Activated CD8-positive, alpha-beta T cell treated with anti-CD3 and anti-CD28 coated beads for 36 hours (primary cell): ENCODE measurements at regions not wholly inside any gene's neighbourhood (a gene's known extent, or its start where the extent isn't known, plus 50 kb on each side); places are given as distances from the start of the nearest gene placed in this dataset.

ENCODE experiments used
- ATAC-seq: fragments of 200-7000 bp; cut with Tn5 transposase; one replicate; pipeline ENCODE4 v1.10.0; 2021; ENCODE audit warnings: mild to moderate bottlenecking, moderate library complexity
- CTCF ChIA-PET: fragments of 350-600 bp; sonication (Branson Sonifier 250); formaldehyde crosslinking; loops from one replicate; lab custom pipeline; 2021; ENCODE audit warnings: antibody characterized with exemption; lab: Charles Lee
- POLR2A ChIA-PET: fragments of 350-600 bp; sonication (Branson Sonifier 250); formaldehyde crosslinking; loops from one replicate; lab custom pipeline; 2021; ENCODE audit warnings: antibody characterized with exemption; lab: Charles Lee
- DNase-seq: peaks from one replicate; pipeline ENCODE4 v3.0.0-alpha.2; 2020
- H3K27ac Mint-ChIP-seq: one replicate; pipeline ENCODE4 v1.8.0; 2021; ENCODE audit warnings: mild to moderate bottlenecking, mixed read lengths
- H3K27me3 Mint-ChIP-seq: one replicate; pipeline ENCODE4 v1.8.0; 2021; ENCODE audit warnings: mixed read lengths
- H3K36me3 Mint-ChIP-seq: one replicate; pipeline ENCODE4 v1.8.0; 2021; ENCODE audit warnings: low read depth, mixed read lengths
- H3K4me1 Mint-ChIP-seq: one replicate; pipeline ENCODE4 v1.8.0; 2021; ENCODE audit warnings: low read depth, mixed read lengths
- H3K4me3 Mint-ChIP-seq: one replicate; pipeline ENCODE4 v1.8.0; 2021; ENCODE audit warnings: mild to moderate bottlenecking, moderate library complexity, mixed read lengths
- H3K9me3 Mint-ChIP-seq: one replicate; pipeline ENCODE4 v1.8.0; 2021; ENCODE audit warnings: mixed read lengths
- CTCF ChIP-seq: fragments of 200-600 bp; IDR thresholded peaks from one replicate; pipeline ENCODE4 v1.8.0; 2022; ENCODE audit warnings: antibody characterized with exemption, mild to moderate bottlenecking
- intact Hi-C: fragments of 100-400 bp; cut with micrococcal nuclease; formaldehyde crosslinking; loops from one replicate; pipeline ENCODE4 v1.10.0; 2022

GRCh38 chr3:152126260-152126659 lies 142.5 kb upstream of the MBNL1 start:
- Mint-ChIP-seq H3K27me3 (no peaks in the 10 kb centered on the region), H3K27ac (no peak overlapping the region), H3K36me3 (no peaks in the 10 kb centered on the region), H3K4me1 (peaks cover 16% of the 10 kb centered on the region), H3K9me3 (no peaks in the 10 kb centered on the region), H3K4me3 (no peak overlapping the region)
- TF ChIP-seq CTCF, result no peak
- intact Hi-C loops, result loop anchor here (10.0 kb wide), 1 partner anchor 149 kb away; no protein-coding TSS in a partner anchor
- ATAC-seq, result no peak
- ChIA-PET CTCF (no interaction called here), POLR2A (interaction anchor here (0.6 kb wide), 1 partner anchor 412 kb away, joined by 3 read pairs; no protein-coding TSS in a partner anchor)
- DNase-seq, result no peak

- H3K4me1 Mint-ChIP-seq, result peaks cover 13% of the 10 kb centered on the region
- H3K4me3 Mint-ChIP-seq, result no peak overlapping the region
- H3K27me3 Mint-ChIP-seq, result no peaks in the 10 kb centered on the region
- no peak for TF ChIP-seq CTCF
- ChIA-PET POLR2A (no interaction called here), CTCF (no interaction called here)
- no peak overlapping the region for H3K27ac Mint-ChIP-seq
- DNase-seq (peak; percentile 47), ATAC-seq (peak; percentile 98)
- no peaks in the 10 kb centered on the region for H3K9me3 Mint-ChIP-seq
- H3K36me3 Mint-ChIP-seq, result no peaks in the 10 kb centered on the region
- intact Hi-C loops, result loop anchor here (10.0 kb wide), 1 partner anchor 148 kb away; no protein-coding TSS in a partner anchor
Measured at GRCh38 chr3:152127058-152127457, 141.7 kb upstream of the MBNL1 start.

GRCh38 chr3:152128356-152128755 lies 140.4 kb upstream of the MBNL1 start:
- Mint-ChIP-seq H3K27me3 (no peaks in the 10 kb centered on the region), H3K9me3 (no peaks in the 10 kb centered on the region), H3K27ac (no peak overlapping the region), H3K36me3 (no peaks in the 10 kb centered on the region), H3K4me3 (no peak overlapping the region), H3K4me1 (peaks cover 11% of the 10 kb centered on the region)
- no peak for TF ChIP-seq CTCF
- ATAC-seq (no peak), DNase-seq (no peak)
- intact Hi-C loops, result loop anchor here (10.0 kb wide), 1 partner anchor 146 kb away; no protein-coding TSS in a partner anchor
- ChIA-PET CTCF (no interaction called here), POLR2A (no interaction called here)

GRCh38 chr3:152139651-152140050 lies 129.1 kb upstream of the MBNL1 start:
- TF ChIP-seq CTCF, result no peak
- intact Hi-C loops, result no loop called here
- Mint-ChIP-seq H3K9me3 (peaks cover 4% of the 10 kb centered on the region), H3K27me3 (no peaks in the 10 kb centered on the region), H3K27ac (no peak overlapping the region), H3K4me1 (no peaks in the 10 kb centered on the region), H3K4me3 (no peak overlapping the region), H3K36me3 (no peaks in the 10 kb centered on the region)
- ChIA-PET POLR2A (no interaction called here), CTCF (interaction anchor here (0.9 to 1.6 kb wide), 3 partner anchors 18 to 68 kb away, joined by 3 to 5 read pairs (median 4); no protein-coding TSS in a partner anchor)
- no peak for ATAC-seq
- DNase-seq, result no peak

- ATAC-seq, result no peak
- TF ChIP-seq CTCF, result no peak
- Mint-ChIP-seq H3K36me3 (no peaks in the 10 kb centered on the region), H3K27ac (no peak overlapping the region), H3K27me3 (no peaks in the 10 kb centered on the region), H3K4me3 (no peak overlapping the region), H3K4me1 (peaks cover 15% of the 10 kb centered on the region), H3K9me3 (no peaks in the 10 kb centered on the region)
- CTCF ChIA-PET, result no interaction called here
- DNase-seq, result no peak
- POLR2A ChIA-PET, result no interaction called here
- intact Hi-C loops, result no loop called here
Measured at GRCh38 chr3:152146461-152146860, 122.3 kb upstream of the MBNL1 start.
